K562 (cell line): ENCODE measurements at regions not wholly inside any gene's neighbourhood (a gene's known extent, or its start where the extent isn't known, plus 50 kb on each side); places are given as distances from the start of the nearest gene placed in this dataset.

Experiments used
- ATAC-seq: fragments of 200-7000 bp; cut with Tn5 transposase; 3 replicates; pipeline ENCODE4 v1.9.1; 2020; ENCODE audit warnings: moderate library complexity
- BruUV-seq: library from RNA; stranded (reverse); fragments of 400-500 nt; replicated peaks from 2 replicates; lab custom pipeline; 2021; lab: Mats Ljungman, UMichigan
- CTCF ChIA-PET: fragments of 300-600 bp; formaldehyde crosslinking; extraction: SDS; loops from one replicate; lab custom pipeline; 2021; ENCODE audit warnings: low intra/inter-chr PET ratio; lab: Yijun Ruan, JAX
- POLR2A ChIA-PET: fragments of 300-600, 350-650 bp; sonication (Branson Sonifier 250); formaldehyde crosslinking; extraction: SDS; loops from one replicate; lab custom pipeline; 2021; ENCODE audit warnings: antibody characterized with exemption, inconsistent platforms; lab: Yijun Ruan, JAX
- DNase-seq, 4 experiments: peaks; one replicate each; pipeline versions ENCODE4 v3.0.0 to v3.0.0-alpha.2; 2011 to 2018; ENCODE audit warnings: low spot score in 3 of 4, mixed read lengths in 3 of 4; ENCODE audit errors: extremely low read depth in 1 of 4
- FAIRE-seq: peaks from 2 replicates; lab custom pipeline; 2011; peaks lifted over from hg19 to GRCh38; lab: Jason Lieb, UNC
- H2AFZ ChIP-seq: 2 replicates; pipeline ENCODE4 v1.6.0; 2011; ENCODE audit warnings: low read depth, low read length, control low read depth, inconsistent platforms
- H3K27ac ChIP-seq: fragments of 200-600 bp; 3 replicates; pipeline ENCODE4 v1.8.0; 2011; ENCODE audit warnings: low read depth, mild to moderate bottlenecking, control low read depth, inconsistent platforms, low read length, moderate library complexity, mixed read lengths; ENCODE audit errors: extremely low read depth
- H3K27me3 ChIP-seq, 2 experiments: fragments of 300-600 bp in 1 of 2; 2 replicates in 1 of 2; 3 replicates in 1 of 2; pipeline versions ENCODE4 v1.6.0 to v1.8.0; 2011; ENCODE audit warnings: inconsistent platforms in 2 of 2, low read length in 2 of 2, mild to moderate bottlenecking in 1 of 2, mixed read lengths in 1 of 2, moderate library complexity in 1 of 2; ENCODE audit not compliant: control insufficient read depth in 2 of 2, insufficient read depth in 2 of 2
- H3K36me3 ChIP-seq: fragments of 300-600 bp; 3 replicates; pipeline ENCODE4 v1.8.0; 2011; ENCODE audit warnings: mild to moderate bottlenecking, low read length, inconsistent platforms; ENCODE audit not compliant: control insufficient read depth, insufficient read depth
- H3K4me1 ChIP-seq, 2 experiments: fragments of 200-600 bp in 1 of 2; replicated peaks in 1 of 2; 2 replicates in 1 of 2; 3 replicates in 1 of 2; pipeline versions ENCODE4 v1.5.1 to v1.8.0; 2011; ENCODE audit warnings: inconsistent platforms in 2 of 2, low read length in 2 of 2, mild to moderate bottlenecking in 1 of 2, mixed read lengths in 1 of 2, moderate library complexity in 1 of 2; ENCODE audit not compliant: control insufficient read depth in 2 of 2, insufficient read depth in 2 of 2
- H3K4me2 ChIP-seq: 2 replicates; pipeline ENCODE4 v1.6.1; 2011; ENCODE audit warnings: low read length, control low read depth, inconsistent platforms, mixed read lengths; ENCODE audit not compliant: insufficient read depth
- H3K4me3 ChIP-seq: fragments of 200-600 bp; sonication (generic), shearing (Covaris generic); 2 replicates; pipeline ENCODE4 v1.5.1; 2016; ENCODE audit warnings: control low read depth, inconsistent platforms
- H3K79me2 ChIP-seq: fragments of 200-600 bp; 3 replicates; pipeline ENCODE4 v1.8.0; 2011; ENCODE audit warnings: low read length, inconsistent platforms; ENCODE audit not compliant: control insufficient read depth, insufficient read depth
- H3K9ac ChIP-seq, 2 experiments: 2 replicates each; pipeline versions ENCODE4 v1.6.0 to v1.6.1; 2011; ENCODE audit warnings: low read depth in 2 of 2, low read length in 2 of 2, control low read depth in 1 of 2, inconsistent platforms in 1 of 2, mild to moderate bottlenecking in 1 of 2, mixed read lengths in 1 of 2; ENCODE audit not compliant: insufficient read depth in 1 of 2
- H3K9me1 ChIP-seq: one replicate; pipeline ENCODE4 v1.6.0; 2011; ENCODE audit warnings: inconsistent platforms, mild to moderate bottlenecking, low read length, moderate library complexity; ENCODE audit not compliant: control insufficient read depth, insufficient read depth
- H3K9me3 ChIP-seq: replicated peaks from 2 replicates; pipeline ENCODE4 v1.5.1; 2011; ENCODE audit warnings: low read depth, low read length, inconsistent platforms; ENCODE audit not compliant: control insufficient read depth, insufficient read depth
- H4K20me1 ChIP-seq: replicated peaks from 2 replicates; pipeline ENCODE4 v1.6.1; 2011; ENCODE audit warnings: low read length, inconsistent platforms, mixed read lengths; ENCODE audit not compliant: control insufficient read depth, insufficient read depth
- CREBBP ChIP-seq: IDR thresholded peaks from one replicate; pipeline ENCODE4 v1.6.1; 2012; ENCODE audit warnings: low read depth, mild to moderate bottlenecking, control low read depth, inconsistent platforms, low read length
- CTBP1 ChIP-seq: fragments of 450-650 bp; IDR thresholded peaks from 2 replicates; pipeline ENCODE4 v1.6.1; 2016; ENCODE audit warnings: borderline replicate concordance
- ETS2 ChIP-seq: IDR thresholded peaks from 2 replicates; pipeline ENCODE4 v1.6.1; 2016; ENCODE audit warnings: borderline replicate concordance, missing genetic modification characterization, mild to moderate bottlenecking, moderate library complexity, missing compliant biosample characterization; ENCODE audit not compliant: poor library complexity, severe bottlenecking
- FOXK1 ChIP-seq: sonication (generic); formaldehyde crosslinking; IDR thresholded peaks from 2 replicates; pipeline ENCODE4 v1.8.0; 2022; ENCODE audit warnings: missing genetic modification reagents, mild to moderate bottlenecking, borderline replicate concordance
- IFI16 ChIP-seq: fragments of 250-450 bp; sonication (Bioruptor Pico); IDR thresholded peaks from 2 replicates; pipeline ENCODE4 v2.1.2; 2022; ENCODE audit warnings: mild to moderate bottlenecking, inconsistent platforms
- ILK ChIP-seq: fragments of 450-650 bp; IDR thresholded peaks from 2 replicates; pipeline ENCODE4 v1.6.1; 2016; ENCODE audit warnings: missing genetic modification characterization, low read depth, mild to moderate bottlenecking, missing compliant biosample characterization, moderate library complexity, borderline replicate concordance
- IRF9 ChIP-seq: fragments of 450-650 bp; IDR thresholded peaks from 2 replicates; pipeline ENCODE4 v1.6.1; 2016; ENCODE audit warnings: missing biosample characterization, missing genetic modification characterization
- MTA3 ChIP-seq: fragments of 450-650 bp; formaldehyde crosslinking; IDR thresholded peaks from 2 replicates; pipeline ENCODE4 v1.6.1; 2017; ENCODE audit warnings: mild to moderate bottlenecking, borderline replicate concordance
- POLR2AphosphoS5 ChIP-seq: IDR thresholded peaks from 2 replicates; pipeline ENCODE4 v1.6.1; 2011; ENCODE audit warnings: mild to moderate bottlenecking, low read depth, low read length, moderate library complexity; ENCODE audit not compliant: control insufficient read depth, insufficient read depth
- RB1 ChIP-seq: fragments of 450-650 bp; IDR thresholded peaks from 2 replicates; pipeline ENCODE4 v1.6.1; 2017; ENCODE audit warnings: low read depth, mild to moderate bottlenecking
- RNF219 ChIP-seq: fragments of 250-450 bp; sonication (Bioruptor Pico); IDR thresholded peaks from 2 replicates; pipeline ENCODE4 v1.5.0; 2022; ENCODE audit warnings: mild to moderate bottlenecking
- RUNX1 ChIP-seq: sonication (generic); IDR thresholded peaks from 2 replicates; pipeline ENCODE4 v1.6.1; 2016; ENCODE audit warnings: antibody characterized with exemption, low read depth
- STAT5B ChIP-seq: fragments of 250-450 bp; sonication (Bioruptor Pico); IDR thresholded peaks from 2 replicates; pipeline ENCODE4 v1.8.0; 2021; ENCODE audit warnings: mild to moderate bottlenecking, inconsistent platforms
- TAF15 ChIP-seq: fragments of 200-400 bp; formaldehyde crosslinking; IDR thresholded peaks from 2 replicates; pipeline ENCODE4 v1.6.1; 2017; ENCODE audit warnings: mild to moderate bottlenecking, low read depth, low read length, moderate library complexity
- YBX1 ChIP-seq: fragments of 450-650 bp; IDR thresholded peaks from 2 replicates; pipeline ENCODE4 v1.7.1; 2016; ENCODE audit warnings: mild to moderate bottlenecking
- ZZZ3 ChIP-seq: fragments of 450-650 bp; IDR thresholded peaks from 2 replicates; pipeline ENCODE4 v1.6.1; 2016; ENCODE audit warnings: antibody characterized with exemption, mild to moderate bottlenecking, moderate library complexity
- WGBS: fragments of 100-300 bp; shearing (Covaris generic); methylation state at CpG from one replicate; pipeline ENCODE4 v1.1.6; 2016; ENCODE audit warnings: low coverage, mixed read lengths; ENCODE audit not compliant: insufficient coverage; ENCODE audit errors: missing lambda C conversion rate; 5-methylcytosine and 5-hydroxymethylcytosine counted together
- in situ Hi-C: fragments of 300-500 bp; cut with MboI; formaldehyde crosslinking; loops from 4 replicates; pipeline ENCODE4 v1.15.0; 2018; ENCODE audit warnings: inconsistent platforms, mixed read lengths
- intact Hi-C: fragments of 100-400 bp; cut with micrococcal nuclease; formaldehyde crosslinking; loops from 2 replicates; pipeline ENCODE4 v1.14.2; 2022

GRCh38 chr2:151175864-151176263, 85.8 kb downstream of the RBM43 start:
- H3K36me3 ChIP-seq = no peaks in the 10 kb centered on the region

GRCh38 chr2:151174127-151174526, 87.5 kb downstream of the RBM43 start:
- CTCF ChIA-PET = no interaction called here
- ATAC-seq (no peak), FAIRE-seq (no peak), DNase-seq (no peak)
- BruUV-seq = no TSS peak
- no peak overlapping the region for H2AFZ ChIP-seq
- no peaks in the 10 kb centered on the region for H3K79me2 ChIP-seq
- intact Hi-C loops = no loop called here
- 4% methylated on average over 2 of the region's 2 CpGs for WGBS
- H3K4me2 ChIP-seq = no peak overlapping the region
- no peaks in the 10 kb centered on the region for H3K4me1 ChIP-seq
- H3K27me3 ChIP-seq = no peaks in the 10 kb centered on the region; a peak in 2 of 5 replicates
- no peaks in the 10 kb centered on the region for H3K36me3 ChIP-seq
- H3K4me3 ChIP-seq = no peak overlapping the region
- in situ Hi-C loops = no loop called here
- POLR2A ChIA-PET = interaction anchor here (0.7 to 0.8 kb wide), 2 partner anchors 17 to 176 kb away, joined by 3 read pairs; no protein-coding TSS in a partner anchor
- no peaks in the 10 kb centered on the region for H4K20me1 ChIP-seq
- no peak overlapping the region for H3K9ac ChIP-seq
- H3K27ac ChIP-seq = no peak overlapping the region
- no peaks in the 10 kb centered on the region for H3K9me1 ChIP-seq
- H3K9me3 ChIP-seq = no peaks in the 10 kb centered on the region
- TF ChIP-seq RNF219 (CRISPR knock-in tag) (no peak), ZZZ3 (no peak), RB1 (no peak), CTBP1 (no peak), TAF15 (no peak), YBX1 (no peak), IRF9 (no peak), STAT5B (CRISPR knock-in tag) (no peak), FOXK1 (CRISPR knock-in tag) (no peak), RUNX1 (no peak), CREBBP (no peak), IFI16 (CRISPR knock-in tag) (no peak), ILK (tag) (no peak), ETS2 (tag) (no peak)

More at GRCh38 chr2:151175864-151176263, 85.8 kb downstream of the RBM43 start:
- no peaks in the 10 kb centered on the region for H3K79me2 ChIP-seq
- ATAC-seq (no peak), DNase-seq (no peak), FAIRE-seq (no peak)
- no peak overlapping the region for H3K4me2 ChIP-seq
- no peak overlapping the region for H3K4me3 ChIP-seq
- intact Hi-C loops (no loop called here), in situ Hi-C loops (no loop called here)
- 0% methylated on average over 5 of the region's 5 CpGs for WGBS
- no peak overlapping the region for H2AFZ ChIP-seq
- H3K9ac ChIP-seq = no peak overlapping the region
- TF ChIP-seq MTA3 (no peak), POLR2AphosphoS5 (no peak)
- CTCF ChIA-PET = no interaction called here
- POLR2A ChIA-PET = no interaction called here
- no peak overlapping the region for H3K27ac ChIP-seq
- H3K9me1 ChIP-seq = no peaks in the 10 kb centered on the region
- BruUV-seq = no TSS peak
- H3K9me3 ChIP-seq = no peaks in the 10 kb centered on the region
- H4K20me1 ChIP-seq = no peaks in the 10 kb centered on the region
- no peaks in the 10 kb centered on the region; a peak in 1 of 5 replicates for H3K27me3 ChIP-seq
- H3K4me1 ChIP-seq = no peaks in the 10 kb centered on the region
